HG03575 (cell line): ENCODE measurements at regions not wholly inside any gene's neighbourhood (a gene's known extent, or its start where the extent isn't known, plus 50 kb on each side); places are given as distances from the start of the nearest gene placed in this dataset.
"Not testable (repeated sequence)": the region's sequence is repeated elsewhere in the genome, so short reads cannot be mapped to it uniquely, and the experiment has no call there.

Experiments
- ATAC-seq: cut with Tn5 transposase; IDR thresholded peaks from one replicate; pipeline ENCODE4 v1.9.1; 2021; ENCODE audit not compliant: unreplicated experiment, insufficient number of reproducible peaks, low FRiP score; ENCODE audit errors: extremely low read depth

GRCh38 chr6:170142559-170142958 lies 148.3 kb downstream of the DLL1 start:
- ATAC-seq: no peak

GRCh38 chr6:170141061-170141460 lies 149.8 kb downstream of the DLL1 start:
- ATAC-seq: not testable (repeated sequence)

- ATAC-seq: no peak
These were observed 150.7 kb downstream of the DLL1 start for GRCh38 chr6:170140129-170140528.

GRCh38 chr6:170139531-170139930 lies 151.3 kb downstream of the DLL1 start:
- ATAC-seq: no peak

- not testable (repeated sequence) for ATAC-seq
These were observed 151.8 kb downstream of the DLL1 start for GRCh38 chr6:170139046-170139445.

- no peak for ATAC-seq
These were observed 152.7 kb downstream of the DLL1 start for GRCh38 chr6:170137911-170138910.

- no peak for ATAC-seq
These were observed 153.5 kb downstream of the DLL1 start for GRCh38 chr6:170137176-170137891.

- no peak for ATAC-seq
These were observed 154.2 kb downstream of the DLL1 start for GRCh38 chr6:170136541-170137175.

GRCh38 chr6:170135821-170136471 lies 154.9 kb downstream of the DLL1 start:
- no peak for ATAC-seq

GRCh38 chr6:170135461-170135820 lies 155.4 kb downstream of the DLL1 start:
- ATAC-seq: no peak

- ATAC-seq: no peak
These were observed 156.1 kb downstream of the DLL1 start for GRCh38 chr6:170134471-170135440.

- ATAC-seq: no peak
These were observed 156.8 kb downstream of the DLL1 start for GRCh38 chr6:170134031-170134470.

- ATAC-seq: no peak
These were observed 158.3 kb downstream of the DLL1 start for GRCh38 chr6:170132561-170132991.

GRCh38 chr6:170132011-170132521 lies 158.8 kb downstream of the DLL1 start:
- no peak for ATAC-seq

GRCh38 chr6:170131351-170131750 lies 159.5 kb downstream of the DLL1 start:
- no peak for ATAC-seq

GRCh38 chr6:170130771-170131241 lies 160.1 kb downstream of the DLL1 start:
- no peak for ATAC-seq

GRCh38 chr6:170130201-170130621 lies 160.7 kb downstream of the DLL1 start:
- no peak for ATAC-seq
